ENCODE measurements at regions not wholly inside any gene's neighbourhood (a gene's known extent, or its start where the extent isn't known, plus 50 kb on each side); places are given as distances from the start of the nearest gene placed in this dataset.

- no peak for TF ChIP-seq YY1 (IDR thresholded peaks at IDR 0.05; ENCODE audit: insufficient read depth, insufficient read length)
- TF ChIP-seq ZNF274 (IDR thresholded peaks at IDR 0.05; ENCODE audit: low read depth, low read length): no peak
- TF ChIP-seq SUZ12 (IDR thresholded peaks at IDR 0.05; ENCODE audit: extremely low read depth, insufficient read depth, insufficient read length): no peak
Observed at GRCh38 chr6:140604786-140605185, 1230.3 kb upstream of the CITED2 start.
